Neutrophil (primary cell): ENCODE measurements at regions not wholly inside any gene's neighbourhood (a gene's known extent, or its start where the extent isn't known, plus 50 kb on each side); places are given as distances from the start of the nearest gene placed in this dataset.

Source experiments
- H3K27ac ChIP-seq: fragments of 200-600 bp; sonication (generic); 2 replicates; pipeline ENCODE4 v1.5.1; 2016; ENCODE audit warnings: mild to moderate bottlenecking, moderate library complexity
- H3K27me3 ChIP-seq: fragments of 200-600 bp; sonication (generic); 2 replicates; pipeline ENCODE4 v1.6.0; 2016; ENCODE audit warnings: mild to moderate bottlenecking
- H3K36me3 ChIP-seq: fragments of 200-600 bp; sonication (generic); 2 replicates; pipeline ENCODE4 v1.5.1; 2017
- H3K4me1 ChIP-seq, 2 experiments: fragments of 200-600 bp in 1 of 2; sonication (generic) in 1 of 2; 1 replicate in 1 of 2; 2 replicates in 1 of 2; pipeline versions ENCODE4 v1.5.1 to v1.6.1; 2013 to 2016; ENCODE audit warnings: low read depth in 1 of 2, low read length in 1 of 2, mild to moderate bottlenecking in 1 of 2, moderate library complexity in 1 of 2; ENCODE audit not compliant: control insufficient read depth in 1 of 2, insufficient read depth in 1 of 2
- H3K4me3 ChIP-seq, 2 experiments: fragments of 200-600 bp in 1 of 2; sonication (generic) in 1 of 2; 1 replicate in 1 of 2; 2 replicates in 1 of 2; pipeline ENCODE4 v1.5.1; 2013 to 2016; ENCODE audit warnings: low read depth in 1 of 2, low read length in 1 of 2, mild to moderate bottlenecking in 1 of 2, moderate library complexity in 1 of 2
- H3K9me3 ChIP-seq: fragments of 200-600 bp; sonication (generic); 2 replicates; pipeline ENCODE4 v1.5.1; 2016
- CTCF ChIP-seq: fragments of 200-600 bp; sonication (generic); IDR thresholded peaks from 2 replicates; pipeline ENCODE4 v1.5.1; 2016; ENCODE audit warnings: antibody characterized with exemption

GRCh38 chr15:39125904-39126303 lies 455.0 kb upstream of the THBS1 start:
- no peak for TF ChIP-seq CTCF
- H3K36me3 ChIP-seq, result no peaks in the 10 kb centered on the region
- H3K9me3 ChIP-seq, result no peaks in the 10 kb centered on the region
- no peak overlapping the region for H3K27ac ChIP-seq
- no peak overlapping the region for H3K4me3 ChIP-seq
- peaks cover 10% of the 10 kb centered on the region for H3K27me3 ChIP-seq
- H3K4me1 ChIP-seq, result peaks cover 0 to 3% of the 10 kb centered on the region in 2 experiments

GRCh38 chr15:39127151-39127790 lies 453.6 kb upstream of the THBS1 start:
- no peak for TF ChIP-seq CTCF
- Histone ChIP-seq H3K4me3 (no peak overlapping the region), H3K27me3 (peaks cover 10% of the 10 kb centered on the region), H3K9me3 (no peaks in the 10 kb centered on the region), H3K27ac (no peak overlapping the region), H3K36me3 (no peaks in the 10 kb centered on the region), H3K4me1 (peaks cover 0 to 3% of the 10 kb centered on the region in 2 experiments)

- H3K9me3 ChIP-seq, result no peaks in the 10 kb centered on the region
- H3K36me3 ChIP-seq, result no peaks in the 10 kb centered on the region
- no peak overlapping the region for H3K4me3 ChIP-seq
- no peak overlapping the region for H3K27ac ChIP-seq
- H3K27me3 ChIP-seq, result peaks cover 10% of the 10 kb centered on the region
- no peak for TF ChIP-seq CTCF
- peaks cover 0 to 3% of the 10 kb centered on the region in 2 experiments for H3K4me1 ChIP-seq
These were observed 452.8 kb upstream of the THBS1 start for GRCh38 chr15:39127925-39128617.

GRCh38 chr15:39128746-39129145 lies 452.1 kb upstream of the THBS1 start:
- peaks cover 10% of the 10 kb centered on the region for H3K27me3 ChIP-seq
- no peaks in the 10 kb centered on the region for H3K9me3 ChIP-seq
- no peak overlapping the region for H3K27ac ChIP-seq
- no peak for TF ChIP-seq CTCF
- no peak overlapping the region for H3K4me3 ChIP-seq
- H3K4me1 ChIP-seq, result peaks cover 0 to under 1% of the 10 kb centered on the region in 2 experiments
- no peaks in the 10 kb centered on the region for H3K36me3 ChIP-seq

GRCh38 chr15:39130556-39131379 lies 450.1 kb upstream of the THBS1 start:
- TF ChIP-seq CTCF, result no peak
- Histone ChIP-seq H3K27me3 (peaks cover 5% of the 10 kb centered on the region), H3K9me3 (no peaks in the 10 kb centered on the region), H3K36me3 (no peaks in the 10 kb centered on the region), H3K27ac (no peak overlapping the region), H3K4me1 (no peaks in the 10 kb centered on the region), H3K4me3 (no peak overlapping the region)
